NB4 (cell line): ENCODE measurements at regions not wholly inside any gene's neighbourhood (a gene's known extent, or its start where the extent isn't known, plus 50 kb on each side); places are given as distances from the start of the nearest gene placed in this dataset.

Source experiments
- DNase-seq: peaks from one replicate; pipeline ENCODE4 v3.0.0; 2010; ENCODE audit warnings: low read depth
- H3K4me3 ChIP-seq: one replicate; pipeline ENCODE4 v1.5.1; 2011; ENCODE audit warnings: mild to moderate bottlenecking, low read depth, low read length, moderate library complexity
- CTCF ChIP-seq: IDR thresholded peaks from one replicate; pipeline ENCODE4 v1.5.1; 2012; ENCODE audit warnings: low read depth, low read length
- MYC ChIP-seq: IDR thresholded peaks from 2 replicates; pipeline ENCODE4 v1.6.1; 2011; ENCODE audit warnings: low read depth, low read length
- POLR2A ChIP-seq: IDR thresholded peaks from 2 replicates; pipeline ENCODE4 v1.6.1; 2011; ENCODE audit warnings: mild to moderate bottlenecking; ENCODE audit not compliant: insufficient read length; ENCODE audit errors: extremely low read depth
- TF ChIP-seq, protein P1 (sequence below): IDR thresholded peaks from 2 replicates; pipeline ENCODE4 v1.6.1; 2011; ENCODE audit warnings: low read depth, low read length

- TF ChIP-seq CTCF, result no peak
- TF ChIP-seq POLR2A, result no peak
- H3K4me3 ChIP-seq, result no peak overlapping the region
- DNase-seq, result no peak
Observed at GRCh38 chr6:56356426-56356825, 109.0 kb upstream of the COL21A1 start.

- DNase-seq, result no peak
- H3K4me3 ChIP-seq, result no peak overlapping the region
- TF ChIP-seq CTCF, result no peak
- TF ChIP-seq MYC, result no peak
- TF ChIP-seq POLR2A, result no peak
- TF ChIP-seq, protein P1, sequence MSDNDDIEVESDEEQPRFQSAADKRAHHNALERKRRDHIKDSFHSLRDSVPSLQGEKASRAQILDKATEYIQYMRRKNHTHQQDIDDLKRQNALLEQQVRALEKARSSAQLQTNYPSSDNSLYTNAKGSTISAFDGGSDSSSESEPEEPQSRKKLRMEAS, result no peak
Observed at GRCh38 chr6:56353860-56354259, 106.5 kb upstream of the COL21A1 start.

DNA sequence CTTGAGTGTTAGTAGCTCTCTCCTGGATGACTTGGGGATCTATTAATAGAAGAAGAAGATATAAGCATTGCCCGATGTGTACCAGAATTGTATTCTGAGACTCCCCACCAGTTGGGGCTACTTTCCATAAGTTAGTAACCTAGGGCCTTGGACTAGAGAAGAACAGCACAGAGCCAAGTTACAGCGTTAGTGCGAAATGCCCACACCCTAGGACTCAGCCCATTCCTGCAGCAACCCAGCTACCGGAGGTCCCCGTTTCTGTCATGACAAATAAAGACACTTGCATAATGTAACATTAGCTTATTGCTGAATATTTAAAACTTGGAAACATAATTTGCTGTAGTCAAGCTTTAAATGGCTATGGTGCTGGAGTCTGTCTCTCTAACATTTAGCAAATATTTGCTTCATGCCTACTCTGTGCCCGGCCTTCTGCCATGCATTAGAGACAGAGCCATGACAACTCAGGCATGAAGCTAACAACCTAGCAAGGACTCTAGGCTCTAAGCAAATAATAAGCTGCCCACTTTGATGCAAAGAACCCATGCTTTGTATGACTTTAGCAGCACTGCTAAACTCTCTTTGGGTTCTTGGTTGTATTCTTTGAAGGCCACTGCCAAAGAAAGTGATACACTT, 103.4 kb upstream of the COL21A1 start:
- no peak for DNase-seq
- TF ChIP-seq CTCF (no peak), MYC (no peak), POLR2A (no peak)
- TF ChIP-seq, protein P1, result no peak
- no peak overlapping the region for H3K4me3 ChIP-seq

DNA sequence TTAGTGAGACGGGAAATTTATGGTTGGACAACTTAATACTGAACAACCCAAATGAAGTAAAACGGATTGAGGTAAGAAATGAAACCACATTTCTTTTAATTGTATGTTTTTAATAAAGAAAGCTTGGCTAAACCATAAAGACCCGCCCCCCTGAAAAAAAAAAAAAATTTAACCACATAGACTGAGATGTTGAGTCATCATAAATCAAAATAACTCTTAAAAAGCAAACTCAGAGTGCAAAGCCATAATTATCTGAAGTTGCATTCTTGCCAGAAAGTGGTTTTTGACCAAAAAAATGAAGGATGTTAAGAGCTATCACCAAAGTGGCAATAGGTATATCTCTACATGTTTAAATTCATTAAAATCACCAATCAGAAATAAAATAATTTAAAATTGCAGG, 101.8 kb upstream of the COL21A1 start:
- TF ChIP-seq CTCF (no peak), POLR2A (no peak)
- DNase-seq, result no peak
- H3K4me3 ChIP-seq, result no peak overlapping the region

GRCh38 chr6:56348578-56348977, 101.2 kb upstream of the COL21A1 start:
- H3K4me3 ChIP-seq, result no peak overlapping the region
- TF ChIP-seq CTCF, result no peak
- TF ChIP-seq, protein P1, result no peak
- no peak for TF ChIP-seq POLR2A
- TF ChIP-seq MYC, result no peak
- DNase-seq, result no peak

- no peak for DNase-seq
- H3K4me3 ChIP-seq, result no peak overlapping the region
- TF ChIP-seq CTCF (no peak), POLR2A (no peak), MYC (no peak)
- TF ChIP-seq, protein P1, result no peak
Observed at GRCh38 chr6:56347526-56347925, 100.1 kb upstream of the COL21A1 start.
